Thyroid gland (tissue), 4 donors: ENCODE measurements at regions not wholly inside any gene's neighbourhood (a gene's known extent, or its start where the extent isn't known, plus 50 kb on each side); places are given as distances from the start of the nearest gene placed in this dataset.

Experiments used
- DNase-seq, 2 donors: peaks; one replicate each; pipeline ENCODE4 v3.0.0-alpha.2; 2019
- H3K27ac ChIP-seq, 3 donors: fragments of 200-600 bp; sonication (generic); 1 replicate in 2 of 3; 2 replicates in 1 of 3; pipeline ENCODE4 v1.5.1; 2016 to 2019; ENCODE audit warnings: mild to moderate bottlenecking in 1 of 3, moderate library complexity in 1 of 3
- H3K27me3 ChIP-seq: fragments of 200-600 bp; sonication (generic); one replicate; pipeline ENCODE4 v1.5.1; 2019
- H3K36me3 ChIP-seq, 2 donors: fragments of 200-600 bp; sonication (generic); one replicate each; pipeline ENCODE4 v1.5.1; 2016 to 2019
- H3K4me1 ChIP-seq, 2 donors: fragments of 200-600 bp; sonication (generic); one replicate each; pipeline ENCODE4 v1.5.1; 2017 to 2019
- H3K4me3 ChIP-seq, 3 donors: fragments of 200-600 bp; sonication (generic); replicated peaks in 1 of 3; 1 replicate in 2 of 3; 2 replicates in 1 of 3; pipeline ENCODE4 v1.5.1; 2016; ENCODE audit warnings: mild to moderate bottlenecking in 1 of 3
- H3K9me3 ChIP-seq: fragments of 200-600 bp; sonication (generic); one replicate; pipeline ENCODE4 v1.5.1; 2017
- CTCF ChIP-seq, 6 experiments: fragments of 200-600 bp in 3 of 6; fragments of 450-650 bp in 3 of 6; sonication (generic) in 3 of 6; IDR thresholded peaks; one replicate each; pipeline ENCODE4 v1.5.1; 2016 to 2019; ENCODE audit warnings: antibody characterized with exemption in 6 of 6, mild to moderate bottlenecking in 2 of 6, inconsistent platforms in 1 of 6, moderate library complexity in 1 of 6
- POLR2A ChIP-seq, 2 donors: fragments of 450-650 bp; IDR thresholded peaks; one replicate each; pipeline ENCODE4 v1.6.1; 2017; ENCODE audit warnings: antibody characterized with exemption in 2 of 2, mild to moderate bottlenecking in 2 of 2, moderate library complexity in 1 of 2
- WGBS, 2 donors: methylation state at CpG; one replicate each; pipeline ENCODE4 v1.1.5; 2017; 5-methylcytosine and 5-hydroxymethylcytosine counted together
- intact Hi-C: fragments of 100-400 bp; cut with DNase I; formaldehyde crosslinking; loops from one replicate; pipeline ENCODE4 v1.15.1; 2023

GRCh38 chr6:164321297-164321696 is 906.8 kb downstream of the QKI start:
- no peaks in the 10 kb centered on the region for H3K9me3 ChIP-seq
- TF ChIP-seq CTCF (IDR thresholded peaks at IDR 0.05) = no peak
- no peak for TF ChIP-seq POLR2A (IDR thresholded peaks at IDR 0.05)
- 79 to 83% methylated on average over 4 of the region's 4 CpGs for WGBS, 2 donors
- no peaks in the 10 kb centered on the region for H3K4me1 ChIP-seq
- no peak overlapping the region for H3K4me3 ChIP-seq
- no peak overlapping the region for H3K27ac ChIP-seq
- H3K36me3 ChIP-seq = no peaks in the 10 kb centered on the region
- no peaks in the 10 kb centered on the region for H3K27me3 ChIP-seq
- intact Hi-C loops = no loop called here
- no peak for DNase-seq

DNA sequence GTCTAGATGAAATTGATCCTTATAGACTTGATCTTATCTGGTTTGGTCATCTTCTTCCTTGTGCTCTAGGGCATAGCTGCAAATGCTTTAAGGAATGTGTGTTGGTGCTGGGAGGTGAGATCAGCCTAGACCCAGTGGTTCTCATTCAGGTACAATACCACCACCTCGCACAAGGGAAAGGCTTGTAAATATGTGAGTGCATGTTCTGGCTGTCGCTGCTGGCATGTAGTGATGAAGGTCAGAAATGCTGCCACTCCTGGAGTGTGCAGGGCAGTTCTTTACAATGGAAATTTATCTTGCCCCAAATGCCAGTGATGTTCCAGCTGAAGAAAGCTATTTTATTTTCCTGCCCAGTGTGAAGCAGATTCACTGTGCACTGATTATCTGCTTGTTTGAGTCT is 900.9 kb downstream of the QKI start:
- Histone ChIP-seq H3K4me1 (no peaks in the 10 kb centered on the region), H3K27ac (no peak overlapping the region), H3K36me3 (no peaks in the 10 kb centered on the region), H3K27me3 (no peaks in the 10 kb centered on the region), H3K9me3 (no peaks in the 10 kb centered on the region), H3K4me3 (no peak overlapping the region)
- intact Hi-C loops = no loop called here
- no peak for TF ChIP-seq POLR2A (IDR thresholded peaks at IDR 0.05)
- TF ChIP-seq CTCF (IDR thresholded peaks at IDR 0.05) = no peak
- no peak for DNase-seq
- 81 to 85% methylated on average over 2 of the region's 2 CpGs for WGBS, 2 donors

DNA sequence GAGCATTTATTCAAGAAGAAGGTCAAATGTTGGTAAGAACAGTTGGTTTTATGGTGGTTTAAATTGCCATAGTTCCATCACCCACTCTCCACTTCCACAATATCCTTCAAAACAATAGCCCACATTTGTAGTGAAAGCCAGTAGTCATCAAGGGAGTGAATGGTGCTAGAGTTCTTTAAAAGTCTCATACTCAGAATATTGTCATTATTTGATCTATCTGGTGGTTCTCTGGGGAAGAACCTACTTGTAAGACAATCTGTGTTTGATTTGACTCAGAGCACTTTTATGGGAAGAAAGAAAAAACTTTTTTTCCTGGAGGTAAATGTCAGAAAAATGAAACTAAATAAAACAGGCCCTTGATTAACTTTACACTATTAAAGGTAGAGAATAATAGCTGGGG is 893.8 kb downstream of the QKI start:
- no peak overlapping the region for H3K4me3 ChIP-seq
- intact Hi-C loops = no loop called here
- H3K36me3 ChIP-seq = no peaks in the 10 kb centered on the region
- no peak for TF ChIP-seq POLR2A (IDR thresholded peaks at IDR 0.05)
- TF ChIP-seq CTCF (IDR thresholded peaks at IDR 0.05) = no peak
- no peak overlapping the region for H3K27ac ChIP-seq
- no peaks in the 10 kb centered on the region for H3K27me3 ChIP-seq
- H3K9me3 ChIP-seq = no peaks in the 10 kb centered on the region
- no peaks in the 10 kb centered on the region for H3K4me1 ChIP-seq
- no peak for DNase-seq

- no peak overlapping the region for H3K4me3 ChIP-seq
- intact Hi-C loops = no loop called here
- H3K36me3 ChIP-seq = no peaks in the 10 kb centered on the region
- TF ChIP-seq CTCF (IDR thresholded peaks at IDR 0.05) = no peak
- TF ChIP-seq POLR2A (IDR thresholded peaks at IDR 0.05) = no peak
- H3K27me3 ChIP-seq = no peaks in the 10 kb centered on the region
- no peaks in the 10 kb centered on the region for H3K9me3 ChIP-seq
- DNase-seq = peak in 1 of 2 donors; percentile 6
- 61 to 68% methylated on average over 5 of the region's 5 CpGs for WGBS, 2 donors
- H3K27ac ChIP-seq = no peak overlapping the region
- H3K4me1 ChIP-seq = no peaks in the 10 kb centered on the region
These were observed 888.8 kb downstream of the QKI start for GRCh38 chr6:164303102-164303964.

DNA sequence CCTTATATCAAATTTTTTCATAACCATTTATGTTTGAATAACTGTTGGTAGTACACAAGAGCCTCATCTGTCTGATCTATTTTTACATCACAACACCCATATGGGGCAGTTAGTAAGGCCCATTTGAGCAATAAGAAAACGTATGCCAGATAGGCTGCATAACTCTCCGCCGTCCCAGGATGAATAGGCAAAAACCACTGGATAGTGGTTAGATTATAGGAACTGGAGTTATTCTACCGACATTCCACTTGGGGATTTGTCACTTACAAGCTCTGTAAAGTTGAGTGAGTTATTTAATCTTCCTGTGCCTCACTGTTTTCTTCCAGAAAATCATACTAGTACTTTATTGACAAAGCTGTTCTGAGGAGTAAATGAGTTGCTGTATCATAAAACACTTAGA is 881.9 kb downstream of the QKI start:
- intact Hi-C loops = no loop called here
- TF ChIP-seq POLR2A (IDR thresholded peaks at IDR 0.05) = no peak
- TF ChIP-seq CTCF (IDR thresholded peaks at IDR 0.05) = no peak
- H3K9me3 ChIP-seq = no peaks in the 10 kb centered on the region
- H3K36me3 ChIP-seq = no peaks in the 10 kb centered on the region
- 84 to 87% methylated on average over 4 of the region's 4 CpGs for WGBS, 2 donors
- H3K4me1 ChIP-seq = no peaks in the 10 kb centered on the region
- no peaks in the 10 kb centered on the region for H3K27me3 ChIP-seq
- no peak for DNase-seq
- no peak overlapping the region for H3K27ac ChIP-seq
- no peak overlapping the region for H3K4me3 ChIP-seq
